Kidney glomerular epithelial cell (primary cell): ENCODE measurements at regions not wholly inside any gene's neighbourhood (a gene's known extent, or its start where the extent isn't known, plus 50 kb on each side); places are given as distances from the start of the nearest gene placed in this dataset.
"Not testable (repeated sequence)": the region's sequence is repeated elsewhere in the genome, so short reads cannot be mapped to it uniquely, and the experiment has no call there.

Source experiments
- DNase-seq: peaks from one replicate; lab custom pipeline; 2025; lab: John Stamatoyannopoulos, UW

DNA sequence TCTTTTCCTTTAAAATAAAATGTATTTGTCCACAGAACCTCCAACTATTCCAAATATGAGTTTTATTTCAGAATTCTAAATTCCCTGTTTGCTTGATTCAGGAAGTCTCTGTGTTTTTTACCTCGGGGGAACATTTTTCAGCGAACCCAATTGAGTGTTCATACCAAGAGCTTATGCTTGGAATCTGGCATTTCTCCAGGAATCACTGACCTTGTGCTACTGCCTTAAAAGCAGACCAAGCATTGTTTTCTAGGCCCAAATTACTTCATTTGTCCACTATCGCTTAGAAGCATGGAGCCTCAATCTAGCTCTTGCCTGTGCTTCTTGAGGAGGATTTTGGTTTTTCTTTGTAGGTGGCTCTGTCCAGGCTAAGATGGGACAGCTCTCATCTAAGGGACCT is 59.4 kb downstream of the EBLN1 start:
- no peak for DNase-seq

DNA sequence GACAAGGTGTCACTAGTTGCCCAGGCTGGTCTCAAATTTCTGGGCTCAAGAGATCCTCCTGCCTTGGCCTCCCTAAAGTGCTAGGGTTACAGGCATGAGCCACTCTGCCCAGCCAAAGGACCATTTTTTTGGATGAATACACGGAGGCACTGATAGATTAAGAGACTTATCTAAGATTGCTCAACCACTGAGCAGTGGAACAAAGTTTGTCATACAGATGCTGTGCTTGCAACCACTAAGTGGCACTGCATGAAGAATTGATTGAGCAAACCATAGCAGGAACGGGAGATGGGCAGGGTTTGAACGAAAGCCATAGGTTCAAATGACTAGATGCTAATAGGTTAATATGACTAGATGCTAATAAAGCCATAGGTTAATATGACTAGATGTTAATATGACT is 61.1 kb downstream of the EBLN1 start:
- DNase-seq: no peak

- DNase-seq: no peak
These were observed 65.4 kb downstream of the EBLN1 start for GRCh38 chr10:22152403-22152802.

DNA sequence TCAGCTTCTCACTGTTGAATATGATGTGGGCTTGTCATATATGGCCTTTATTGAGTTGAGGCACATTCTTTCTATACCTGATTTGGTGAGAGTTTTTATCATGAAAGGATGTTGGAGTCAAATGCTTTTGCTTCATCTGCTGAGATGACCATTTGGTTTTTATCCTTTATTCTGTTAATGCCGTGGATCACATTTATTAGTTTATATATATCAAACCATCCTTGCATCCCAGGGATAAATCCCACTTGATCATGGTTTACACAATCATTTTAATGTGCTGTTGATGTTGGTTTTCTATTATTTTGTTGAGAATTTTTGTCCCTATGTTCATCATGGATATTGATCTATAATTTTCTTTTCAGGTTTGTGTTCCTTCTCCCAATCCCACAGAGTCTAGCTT is 67.0 kb downstream of the EBLN1 start:
- DNase-seq: no peak

DNA sequence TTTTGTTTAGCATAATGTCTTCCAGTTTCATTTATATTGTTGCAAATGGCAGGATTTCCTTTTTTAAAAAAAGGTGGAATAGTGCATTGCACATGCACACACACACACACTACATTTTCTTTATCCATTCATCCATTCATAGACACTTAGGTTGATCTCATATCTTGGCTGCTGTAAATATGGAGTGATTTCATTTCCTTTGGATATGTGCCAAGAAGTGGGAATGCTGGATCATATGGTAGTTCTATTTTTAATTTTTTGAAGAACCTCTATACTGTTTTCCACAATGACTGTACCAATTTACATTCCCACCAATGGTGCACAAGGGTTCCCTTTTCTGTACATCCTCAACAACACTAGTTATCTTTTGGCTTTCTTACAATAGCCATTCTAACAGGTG is 68.9 kb downstream of the EBLN1 start:
- no peak for DNase-seq

DNA sequence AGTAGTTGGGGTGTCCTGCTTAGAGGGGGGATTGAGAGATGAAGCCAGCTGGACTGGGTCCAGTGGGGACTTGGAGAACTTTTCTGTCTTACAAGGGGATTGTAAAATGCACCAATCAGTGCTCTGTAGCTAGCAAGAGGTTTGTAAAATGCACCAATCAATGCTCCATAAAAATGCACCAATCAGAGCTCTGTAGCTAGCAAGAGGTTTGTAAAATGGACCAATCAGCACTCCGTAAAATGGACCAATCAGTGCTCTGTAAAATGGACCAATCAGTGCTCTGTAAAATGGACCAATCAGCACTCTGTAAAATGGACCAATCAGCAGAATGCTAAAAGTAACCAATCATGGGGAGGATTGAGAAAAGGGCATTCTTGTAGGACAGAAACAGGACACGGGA is 71.9 kb downstream of the EBLN1 start:
- not testable (repeated sequence) for DNase-seq

DNA sequence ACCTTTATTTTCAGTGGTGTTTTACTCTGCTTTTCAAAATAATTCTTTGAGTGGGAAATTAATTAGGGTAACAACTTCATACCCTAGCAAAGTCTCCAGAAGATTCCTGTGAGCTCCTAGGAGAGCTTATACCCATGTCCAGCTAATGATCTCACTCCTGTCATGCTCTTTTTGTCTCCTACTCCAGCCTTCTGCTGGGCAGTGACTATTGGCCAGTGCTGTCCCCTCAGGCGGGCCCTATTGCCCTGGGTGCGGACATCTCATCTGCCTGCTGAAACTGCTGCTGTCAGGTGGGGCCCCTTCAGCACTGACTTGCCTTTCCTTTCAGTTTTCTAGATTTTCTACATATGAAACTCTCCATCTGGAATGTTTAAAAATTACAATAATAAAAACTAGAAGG is 80.3 kb downstream of the EBLN1 start:
- no peak for DNase-seq

DNA sequence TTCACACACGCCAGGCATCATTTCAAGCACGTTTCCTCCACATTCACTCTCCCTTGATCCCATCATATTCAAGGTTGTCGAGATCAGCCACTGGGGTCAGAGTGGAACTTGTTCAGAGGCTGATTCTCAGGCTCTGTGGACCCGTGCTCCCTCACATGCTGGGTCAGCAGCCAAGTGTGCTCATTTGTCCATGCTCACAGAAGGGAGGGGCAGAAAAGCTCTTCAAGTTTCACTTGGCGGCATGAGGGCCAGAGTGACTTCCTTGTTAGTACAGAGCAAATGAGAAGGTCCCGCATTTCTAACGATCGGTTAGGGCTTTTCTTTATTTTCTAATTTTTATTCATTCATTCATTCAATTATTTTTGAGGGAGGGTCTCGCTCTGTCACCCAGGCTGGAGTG is 82.2 kb downstream of the EBLN1 start:
- DNase-seq: no peak

- no peak for DNase-seq
These were observed 83.8 kb downstream of the EBLN1 start for GRCh38 chr10:22133749-22134624.

DNA sequence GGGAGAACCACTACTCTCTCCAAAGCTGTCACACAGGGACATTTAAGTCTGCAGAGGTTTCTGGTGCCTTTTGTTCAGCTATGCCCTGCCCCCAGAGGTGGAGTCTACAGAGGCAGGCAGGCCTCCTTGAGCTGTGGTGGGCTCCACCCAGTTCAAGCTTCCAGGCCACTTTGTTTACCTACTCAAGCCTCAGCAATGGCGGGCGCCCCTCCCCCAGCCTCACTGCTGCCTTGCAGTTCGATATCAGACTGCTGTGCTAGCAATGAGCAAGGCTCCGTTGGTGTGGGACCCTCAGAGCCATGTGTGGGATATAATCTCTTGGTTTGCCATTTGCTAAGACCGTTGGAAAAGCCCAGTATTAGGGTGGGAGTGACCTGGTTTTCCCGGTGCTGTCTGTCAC is 87.0 kb downstream of the EBLN1 start:
- not testable (repeated sequence) for DNase-seq

DNA sequence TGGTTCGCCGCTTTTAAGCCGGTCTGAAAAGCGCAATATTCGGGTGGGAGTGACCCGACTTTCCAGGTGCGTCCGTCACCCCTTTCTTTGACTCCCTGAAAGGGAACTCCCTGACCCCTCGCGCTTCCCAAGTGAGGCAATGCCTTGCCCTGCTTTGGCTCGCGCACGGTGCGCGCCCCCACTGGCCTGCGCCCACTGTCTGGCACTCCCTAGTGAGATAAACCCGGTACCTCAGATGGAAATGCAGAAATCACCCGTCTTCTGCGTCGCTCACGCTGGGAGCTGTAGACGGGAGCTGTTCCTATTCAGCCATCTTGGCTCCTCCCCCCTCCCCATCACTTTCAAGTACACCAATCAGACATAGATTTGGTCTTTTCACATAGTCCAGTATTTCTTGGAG is 88.2 kb downstream of the EBLN1 start:
- not testable (repeated sequence) for DNase-seq

GRCh38 chr10:22121181-22121580 is 96.6 kb downstream of the EBLN1 start:
- DNase-seq: not testable (repeated sequence)

DNA sequence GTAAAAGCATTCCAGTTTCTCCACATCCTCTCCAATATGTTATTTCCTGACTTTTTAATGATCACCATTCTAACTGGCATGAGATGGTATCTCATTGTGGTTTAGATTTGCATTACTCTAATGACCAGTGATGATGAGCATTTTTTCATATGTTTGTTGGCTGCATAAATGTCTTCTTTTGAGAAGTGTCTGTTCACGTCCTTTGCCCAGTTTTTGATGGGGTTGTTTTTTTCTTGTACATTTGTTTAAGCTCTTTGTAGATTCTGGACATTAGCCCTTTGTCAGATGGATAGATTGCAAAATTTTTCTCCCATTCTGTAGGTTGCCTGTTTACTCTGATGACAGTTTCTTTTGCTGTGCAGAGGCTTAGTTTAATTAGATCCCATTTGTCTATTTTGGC is 97.7 kb downstream of the EBLN1 start:
- DNase-seq: not testable (repeated sequence)

GRCh38 chr10:22119575-22119974 is 98.2 kb downstream of the EBLN1 start:
- not testable (repeated sequence) for DNase-seq

GRCh38 chr10:22111705-22112104 is 106.1 kb downstream of the EBLN1 start:
- no peak for DNase-seq

GRCh38 chr10:22111260-22111659 is 106.6 kb downstream of the EBLN1 start:
- DNase-seq: no peak

DNA sequence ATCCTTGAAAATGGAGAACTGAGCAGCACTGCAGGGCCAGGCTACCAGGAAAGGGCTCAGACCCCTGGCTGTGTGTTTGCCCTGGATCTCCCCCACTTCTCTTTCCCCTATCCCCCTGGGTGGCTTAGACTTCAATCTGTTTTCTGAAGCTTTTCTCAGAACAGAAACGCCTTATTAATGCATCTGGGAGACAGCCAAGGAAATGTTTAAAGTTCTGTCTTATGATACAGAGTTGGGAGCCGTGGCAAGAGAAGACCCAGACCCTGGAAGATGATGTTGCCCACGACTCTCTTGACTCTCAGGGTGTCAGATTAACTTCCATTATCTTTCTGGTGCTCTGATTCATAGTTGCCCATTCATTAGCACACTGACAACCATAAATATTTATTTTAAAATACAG is 107.1 kb downstream of the EBLN1 start:
- no peak for DNase-seq

- DNase-seq: no peak
These were observed 101.7 kb upstream of the DNAJC1 start for GRCh38 chr10:22105270-22105669.

GRCh38 chr10:22103701-22104470 is 100.4 kb upstream of the DNAJC1 start:
- no peak for DNase-seq

GRCh38 chr10:22097696-22098095 is 94.2 kb upstream of the DNAJC1 start:
- DNase-seq: no peak

- not testable (repeated sequence) for DNase-seq
These were observed 87.7 kb upstream of the DNAJC1 start for GRCh38 chr10:22091260-22091659.

DNA sequence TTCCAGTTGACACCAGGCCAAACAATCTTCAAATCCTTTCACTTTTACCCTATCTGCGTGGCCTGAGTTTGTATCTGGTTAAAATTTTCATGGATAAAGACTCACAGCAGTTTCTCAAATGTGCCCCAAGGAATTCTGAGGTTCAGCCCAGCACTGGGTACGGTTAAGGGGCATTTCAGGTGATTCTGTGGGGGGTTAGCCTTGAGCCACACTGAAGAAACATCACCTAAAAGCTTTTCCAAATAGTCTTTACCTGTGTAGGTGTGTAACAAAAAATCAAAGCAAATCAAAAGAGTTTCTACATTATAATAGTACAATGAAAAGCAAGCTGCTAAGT is 83.8 kb upstream of the DNAJC1 start:
- no peak for DNase-seq

- peak; percentile 12 for DNase-seq
These were observed 83.3 kb upstream of the DNAJC1 start for GRCh38 chr10:22086730-22087401.
